Liver (tissue), 8 donors: ENCODE measurements at regions not wholly inside any gene's neighbourhood (a gene's known extent, or its start where the extent isn't known, plus 50 kb on each side); places are given as distances from the start of the nearest gene placed in this dataset.
A peak's percentile ranks its signal among the peaks of the same experiment; 100 is the strongest.

Experiments
- DNase-seq: peaks from one replicate; pipeline ENCODE4 v3.0.0-alpha.2; 2017; ENCODE audit warnings: low spot score
- H3K27ac ChIP-seq, 2 donors: one replicate each; pipeline ENCODE4 v1.7.0; 2013; ENCODE audit warnings: inconsistent platforms in 2 of 2, low read length in 2 of 2, control low read depth in 1 of 2, low read depth in 1 of 2, mild to moderate bottlenecking in 1 of 2
- H3K27me3 ChIP-seq, 4 donors: one replicate each; pipeline versions ENCODE4 v1.6.1 to v1.7.0; 2013; ENCODE audit warnings: low read length in 3 of 4, inconsistent platforms in 1 of 4, mild to moderate bottlenecking in 1 of 4, moderate library complexity in 1 of 4; ENCODE audit not compliant: control insufficient read depth in 4 of 4, insufficient read depth in 4 of 4
- H3K36me3 ChIP-seq, 4 donors: one replicate each; pipeline versions ENCODE4 v1.6.1 to v1.7.0; 2013; ENCODE audit warnings: low read length in 3 of 4, mild to moderate bottlenecking in 3 of 4, low read depth in 1 of 4, moderate library complexity in 1 of 4; ENCODE audit not compliant: control insufficient read depth in 4 of 4, insufficient read depth in 3 of 4
- H3K4me1 ChIP-seq, 4 donors: one replicate each; pipeline versions ENCODE4 v1.6.1 to v1.7.0; 2013; ENCODE audit warnings: low read length in 3 of 4, mild to moderate bottlenecking in 3 of 4, moderate library complexity in 1 of 4; ENCODE audit not compliant: control insufficient read depth in 4 of 4, insufficient read depth in 4 of 4
- H3K4me3 ChIP-seq, 3 donors: one replicate each; pipeline versions ENCODE4 v1.6.1 to v1.7.0; 2013; ENCODE audit warnings: low read length in 3 of 3, control low read depth in 1 of 3, low read depth in 1 of 3, mild to moderate bottlenecking in 1 of 3
- H3K9ac ChIP-seq, 2 donors: one replicate each; pipeline ENCODE4 v1.7.0; 2013; ENCODE audit warnings: low read length in 2 of 2, mild to moderate bottlenecking in 2 of 2, moderate library complexity in 2 of 2, control low read depth in 1 of 2, low read depth in 1 of 2
- H3K9me3 ChIP-seq, 4 donors: one replicate each; pipeline versions ENCODE4 v1.6.1 to v1.7.0; 2013; ENCODE audit warnings: low read length in 3 of 4; ENCODE audit not compliant: control insufficient read depth in 4 of 4
- ATF3 ChIP-seq: IDR thresholded peaks from 2 replicates; pipeline ENCODE4 v1.6.1; 2016; ENCODE audit warnings: antibody characterized with exemption
- EGR1 ChIP-seq, 2 donors: IDR thresholded peaks; 2 replicates each; pipeline ENCODE4 v1.6.1; 2016 to 2018; ENCODE audit warnings: antibody characterized with exemption in 2 of 2, low read depth in 2 of 2
- FOXA1 ChIP-seq: IDR thresholded peaks from 2 replicates; pipeline ENCODE4 v1.6.1; 2016; ENCODE audit warnings: antibody characterized with exemption
- FOXA2 ChIP-seq: IDR thresholded peaks from 2 replicates; pipeline ENCODE4 v1.6.1; 2016; ENCODE audit warnings: antibody characterized with exemption
- GABPA ChIP-seq, 2 donors: IDR thresholded peaks in 1 of 2; conservative IDR thresholded peaks in 1 of 2; 2 replicates each; pipeline ENCODE4 v1.6.1; 2016; ENCODE audit warnings: antibody characterized with exemption in 2 of 2, mild to moderate bottlenecking in 1 of 2, moderate library complexity in 1 of 2
- HNF4A ChIP-seq, 2 donors: conservative IDR thresholded peaks; 2 replicates each; pipeline ENCODE4 v1.6.1; 2016; ENCODE audit warnings: antibody characterized with exemption in 2 of 2, mild to moderate bottlenecking in 2 of 2
- HNF4G ChIP-seq: IDR thresholded peaks from 2 replicates; pipeline ENCODE4 v1.6.1; 2016; ENCODE audit warnings: antibody characterized with exemption
- JUND ChIP-seq, 2 donors: IDR thresholded peaks; 2 replicates each; pipeline ENCODE4 v1.6.1; 2016; ENCODE audit warnings: antibody characterized with exemption in 2 of 2
- MAX ChIP-seq: IDR thresholded peaks from 2 replicates; pipeline ENCODE4 v1.6.1; 2016; ENCODE audit warnings: antibody characterized with exemption
- NR2F2 ChIP-seq: IDR thresholded peaks from 2 replicates; pipeline ENCODE4 v1.6.1; 2016; ENCODE audit warnings: antibody characterized with exemption
- RAD21 ChIP-seq, 2 donors: IDR thresholded peaks; 2 replicates each; pipeline ENCODE4 v1.6.1; 2016; ENCODE audit warnings: antibody characterized with exemption in 2 of 2, mild to moderate bottlenecking in 2 of 2
- RXRA ChIP-seq, 2 donors: IDR thresholded peaks; 2 replicates each; pipeline ENCODE4 v1.6.1; 2017 to 2018; ENCODE audit warnings: antibody characterized with exemption in 2 of 2, mild to moderate bottlenecking in 1 of 2
- SP1 ChIP-seq: IDR thresholded peaks from 2 replicates; pipeline ENCODE4 v1.6.1; 2018; ENCODE audit warnings: antibody characterized with exemption, mild to moderate bottlenecking
- TAF1 ChIP-seq: conservative IDR thresholded peaks from 2 replicates; pipeline ENCODE4 v1.6.1; 2016; ENCODE audit warnings: antibody characterized with exemption, mild to moderate bottlenecking
- YY1 ChIP-seq: IDR thresholded peaks from 2 replicates; pipeline ENCODE4 v1.6.1; 2016; ENCODE audit warnings: antibody characterized with exemption, mild to moderate bottlenecking
- WGBS: extraction: QIAGEN DNeasy Blood & Tissue Kit; methylation state at CpG from one replicate; pipeline ENCODE4 v1.1.7; 2013; 5-methylcytosine and 5-hydroxymethylcytosine counted together
- TF ChIP-seq, protein P1 (sequence below): IDR thresholded peaks from 2 replicates; pipeline ENCODE4 v1.6.1; 2016; ENCODE audit warnings: antibody characterized with exemption, mild to moderate bottlenecking
- TF ChIP-seq, protein P2 (sequence below): fragments of 150-350 bp; IDR thresholded peaks from 2 replicates; pipeline ENCODE4 v1.5.1; 2017; ENCODE audit warnings: improper control_type of control experiment, low read depth, low read length; ENCODE audit not compliant: missing input control
- TF ChIP-seq, protein P3 (sequence below): IDR thresholded peaks from 2 replicates; pipeline ENCODE4 v1.6.1; 2016; ENCODE audit warnings: antibody characterized with exemption
- donor health status: healthy.
- donor health status: healthy.
- donor health status: healthy.
- donor health status: healthy.
- donor health status: healthy.

- H3K9me3 ChIP-seq = no peaks in the 10 kb centered on the region
- no peak overlapping the region for H3K27ac ChIP-seq
- WGBS = 11% methylated on average over 3 of the region's 3 CpGs
- DNase-seq = no peak
- TF ChIP-seq, protein P1, sequence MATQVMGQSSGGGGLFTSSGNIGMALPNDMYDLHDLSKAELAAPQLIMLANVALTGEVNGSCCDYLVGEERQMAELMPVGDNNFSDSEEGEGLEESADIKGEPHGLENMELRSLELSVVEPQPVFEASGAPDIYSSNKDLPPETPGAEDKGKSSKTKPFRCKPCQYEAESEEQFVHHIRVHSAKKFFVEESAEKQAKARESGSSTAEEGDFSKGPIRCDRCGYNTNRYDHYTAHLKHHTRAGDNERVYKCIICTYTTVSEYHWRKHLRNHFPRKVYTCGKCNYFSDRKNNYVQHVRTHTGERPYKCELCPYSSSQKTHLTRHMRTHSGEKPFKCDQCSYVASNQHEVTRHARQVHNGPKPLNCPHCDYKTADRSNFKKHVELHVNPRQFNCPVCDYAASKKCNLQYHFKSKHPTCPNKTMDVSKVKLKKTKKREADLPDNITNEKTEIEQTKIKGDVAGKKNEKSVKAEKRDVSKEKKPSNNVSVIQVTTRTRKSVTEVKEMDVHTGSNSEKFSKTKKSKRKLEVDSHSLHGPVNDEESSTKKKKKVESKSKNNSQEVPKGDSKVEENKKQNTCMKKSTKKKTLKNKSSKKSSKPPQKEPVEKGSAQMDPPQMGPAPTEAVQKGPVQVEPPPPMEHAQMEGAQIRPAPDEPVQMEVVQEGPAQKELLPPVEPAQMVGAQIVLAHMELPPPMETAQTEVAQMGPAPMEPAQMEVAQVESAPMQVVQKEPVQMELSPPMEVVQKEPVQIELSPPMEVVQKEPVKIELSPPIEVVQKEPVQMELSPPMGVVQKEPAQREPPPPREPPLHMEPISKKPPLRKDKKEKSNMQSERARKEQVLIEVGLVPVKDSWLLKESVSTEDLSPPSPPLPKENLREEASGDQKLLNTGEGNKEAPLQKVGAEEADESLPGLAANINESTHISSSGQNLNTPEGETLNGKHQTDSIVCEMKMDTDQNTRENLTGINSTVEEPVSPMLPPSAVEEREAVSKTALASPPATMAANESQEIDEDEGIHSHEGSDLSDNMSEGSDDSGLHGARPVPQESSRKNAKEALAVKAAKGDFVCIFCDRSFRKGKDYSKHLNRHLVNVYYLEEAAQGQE = no peak
- TF ChIP-seq, protein P2, sequence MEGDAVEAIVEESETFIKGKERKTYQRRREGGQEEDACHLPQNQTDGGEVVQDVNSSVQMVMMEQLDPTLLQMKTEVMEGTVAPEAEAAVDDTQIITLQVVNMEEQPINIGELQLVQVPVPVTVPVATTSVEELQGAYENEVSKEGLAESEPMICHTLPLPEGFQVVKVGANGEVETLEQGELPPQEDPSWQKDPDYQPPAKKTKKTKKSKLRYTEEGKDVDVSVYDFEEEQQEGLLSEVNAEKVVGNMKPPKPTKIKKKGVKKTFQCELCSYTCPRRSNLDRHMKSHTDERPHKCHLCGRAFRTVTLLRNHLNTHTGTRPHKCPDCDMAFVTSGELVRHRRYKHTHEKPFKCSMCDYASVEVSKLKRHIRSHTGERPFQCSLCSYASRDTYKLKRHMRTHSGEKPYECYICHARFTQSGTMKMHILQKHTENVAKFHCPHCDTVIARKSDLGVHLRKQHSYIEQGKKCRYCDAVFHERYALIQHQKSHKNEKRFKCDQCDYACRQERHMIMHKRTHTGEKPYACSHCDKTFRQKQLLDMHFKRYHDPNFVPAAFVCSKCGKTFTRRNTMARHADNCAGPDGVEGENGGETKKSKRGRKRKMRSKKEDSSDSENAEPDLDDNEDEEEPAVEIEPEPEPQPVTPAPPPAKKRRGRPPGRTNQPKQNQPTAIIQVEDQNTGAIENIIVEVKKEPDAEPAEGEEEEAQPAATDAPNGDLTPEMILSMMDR = peak; percentile 33
- no peak for TF ChIP-seq YY1
- no peak for TF ChIP-seq NR2F2
- no peak for TF ChIP-seq JUND (IDR thresholded peaks at IDR 0.05)
- no peak for TF ChIP-seq RXRA (IDR thresholded peaks at IDR 0.05)
- no peak for TF ChIP-seq GABPA (IDR thresholded peaks at IDR 0.05 in 1 of 2, conservative IDR thresholded peaks at IDR 0.05 in 1 of 2)
- no peak for TF ChIP-seq MAX
- TF ChIP-seq HNF4A (conservative IDR thresholded peaks at IDR 0.05) = no peak
- TF ChIP-seq, protein P3, sequence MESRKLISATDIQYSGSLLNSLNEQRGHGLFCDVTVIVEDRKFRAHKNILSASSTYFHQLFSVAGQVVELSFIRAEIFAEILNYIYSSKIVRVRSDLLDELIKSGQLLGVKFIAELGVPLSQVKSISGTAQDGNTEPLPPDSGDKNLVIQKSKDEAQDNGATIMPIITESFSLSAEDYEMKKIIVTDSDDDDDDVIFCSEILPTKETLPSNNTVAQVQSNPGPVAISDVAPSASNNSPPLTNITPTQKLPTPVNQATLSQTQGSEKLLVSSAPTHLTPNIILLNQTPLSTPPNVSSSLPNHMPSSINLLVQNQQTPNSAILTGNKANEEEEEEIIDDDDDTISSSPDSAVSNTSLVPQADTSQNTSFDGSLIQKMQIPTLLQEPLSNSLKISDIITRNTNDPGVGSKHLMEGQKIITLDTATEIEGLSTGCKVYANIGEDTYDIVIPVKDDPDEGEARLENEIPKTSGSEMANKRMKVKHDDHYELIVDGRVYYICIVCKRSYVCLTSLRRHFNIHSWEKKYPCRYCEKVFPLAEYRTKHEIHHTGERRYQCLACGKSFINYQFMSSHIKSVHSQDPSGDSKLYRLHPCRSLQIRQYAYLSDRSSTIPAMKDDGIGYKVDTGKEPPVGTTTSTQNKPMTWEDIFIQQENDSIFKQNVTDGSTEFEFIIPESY = no peak
- no peak for TF ChIP-seq FOXA2
- no peak for TF ChIP-seq TAF1
- TF ChIP-seq RAD21 (IDR thresholded peaks at IDR 0.05) = peak; percentile 48 to 62
- no peak for TF ChIP-seq SP1
- no peak for TF ChIP-seq HNF4G
- TF ChIP-seq FOXA1 = no peak
- no peaks in the 10 kb centered on the region for H3K27me3 ChIP-seq
- no peak overlapping the region for H3K9ac ChIP-seq
- H3K4me3 ChIP-seq = no peak overlapping the region
- H3K4me1 ChIP-seq = no peaks in the 10 kb centered on the region
- H3K36me3 ChIP-seq = no peaks in the 10 kb centered on the region
Measured at GRCh38 chr2:59182249-59182648, 941.1 kb upstream of the FANCL start.

- H3K27ac ChIP-seq = no peak overlapping the region
- no peak overlapping the region for H3K9ac ChIP-seq
- 44% methylated on average over 2 of the region's 2 CpGs for WGBS
- DNase-seq = no peak
- H3K4me3 ChIP-seq = no peak overlapping the region
- H3K27me3 ChIP-seq = no peaks in the 10 kb centered on the region
- H3K9me3 ChIP-seq = no peaks in the 10 kb centered on the region
- H3K36me3 ChIP-seq = no peaks in the 10 kb centered on the region
- H3K4me1 ChIP-seq = no peaks in the 10 kb centered on the region
- TF ChIP-seq, protein P1 = no peak
- TF ChIP-seq HNF4A (conservative IDR thresholded peaks at IDR 0.05) (no peak), RAD21 (IDR thresholded peaks at IDR 0.05) (no peak), FOXA1 (no peak), HNF4G (no peak), GABPA (IDR thresholded peaks at IDR 0.05 in 1 of 2, conservative IDR thresholded peaks at IDR 0.05 in 1 of 2) (no peak), FOXA2 (no peak), YY1 (no peak), SP1 (no peak), RXRA (IDR thresholded peaks at IDR 0.05) (no peak), EGR1 (IDR thresholded peaks at IDR 0.05; ENCODE audit: low read depth in 2 of 2) (no peak), MAX (no peak), ATF3 (no peak), NR2F2 (no peak)
- TF ChIP-seq, protein P3 = no peak
Measured at GRCh38 chr2:59181347-59181746, 940.2 kb upstream of the FANCL start.
